SU-DHL-6 (cell line): ENCODE measurements at regions not wholly inside any gene's neighbourhood (a gene's known extent, or its start where the extent isn't known, plus 50 kb on each side); places are given as distances from the start of the nearest gene placed in this dataset.

Source experiments
- H2AFZ ChIP-seq: fragments of 200-600 bp; sonication (generic); 2 replicates; pipeline ENCODE4 v1.6.1; 2014; ENCODE audit warnings: low read depth, mild to moderate bottlenecking, moderate library complexity, mixed read lengths, antibody characterized with exemption, low read length; ENCODE audit not compliant: severe bottlenecking
- H3F3A ChIP-seq: fragments of 200-600 bp; shearing (Covaris generic); 2 replicates; pipeline ENCODE4 v1.6.0; 2016; ENCODE audit warnings: antibody characterized with exemption, mild to moderate bottlenecking; ENCODE audit not compliant: insufficient read depth
- H3K27ac ChIP-seq: fragments of 200-600 bp; sonication (generic); 2 replicates; pipeline ENCODE4 v1.5.1; 2016; ENCODE audit warnings: low read depth, mild to moderate bottlenecking, low read length, moderate library complexity, mixed read lengths
- H3K27me3 ChIP-seq: fragments of 200-600 bp; sonication (generic), shearing (Covaris generic); 2 replicates; pipeline ENCODE4 v1.6.0; 2014; ENCODE audit warnings: mild to moderate bottlenecking, low read length
- H3K36me3 ChIP-seq: fragments of 200-600 bp; sonication (generic); 2 replicates; pipeline ENCODE4 v1.6.1; 2014; ENCODE audit warnings: mild to moderate bottlenecking, low read length, mixed read lengths
- H3K4me2 ChIP-seq: fragments of 300-600, 200-600 bp; shearing (Covaris generic), sonication (generic); 2 replicates; pipeline ENCODE4 v1.6.0; 2014; ENCODE audit warnings: low read length, low read depth, mild to moderate bottlenecking; ENCODE audit not compliant: poor library complexity, severe bottlenecking
- H3K4me3 ChIP-seq: fragments of 200-600 bp; sonication (generic); 2 replicates; pipeline ENCODE4 v1.5.1; 2014; ENCODE audit warnings: antibody characterized with exemption, low read length, mild to moderate bottlenecking, mixed read lengths; ENCODE audit not compliant: insufficient read depth, poor library complexity, severe bottlenecking
- H3K79me2 ChIP-seq: fragments of 200-600 bp; sonication (generic); 2 replicates; pipeline ENCODE4 v1.6.1; 2014; ENCODE audit warnings: mild to moderate bottlenecking, low read length, moderate library complexity; ENCODE audit not compliant: insufficient read depth
- H3K9ac ChIP-seq: fragments of 200-600 bp; sonication (generic); 2 replicates; pipeline ENCODE4 v1.7.0; 2014; ENCODE audit warnings: mild to moderate bottlenecking, low read length
- H3K9me2 ChIP-seq: fragments of 200-600 bp; sonication (generic); replicated peaks from 2 replicates; pipeline ENCODE4 v1.6.1; 2014; ENCODE audit warnings: low read length; ENCODE audit not compliant: insufficient read depth
- H3K9me3 ChIP-seq: fragments of 200-600 bp; sonication (generic); 2 replicates; pipeline ENCODE4 v1.6.1; 2014; ENCODE audit warnings: low read length, mixed read lengths; ENCODE audit not compliant: insufficient read depth
- H4K20me1 ChIP-seq: fragments of 200-600 bp; sonication (generic); 2 replicates; pipeline ENCODE4 v1.6.1; 2014; ENCODE audit warnings: low read depth, mild to moderate bottlenecking, antibody characterized with exemption, low read length, moderate library complexity, mixed read lengths
- CTCF ChIP-seq: fragments of 200-600 bp; sonication (generic); IDR thresholded peaks from one replicate; pipeline ENCODE4 v1.5.1; 2017; ENCODE audit warnings: antibody characterized with exemption, mild to moderate bottlenecking, low read length, moderate library complexity; ENCODE audit not compliant: insufficient read depth, poor library complexity, severe bottlenecking
- EZH2phosphoT487 ChIP-seq: fragments of 200-600 bp; sonication (generic), shearing (Covaris generic); conservative IDR thresholded peaks from 2 replicates; pipeline ENCODE4 v1.6.1; 2018; ENCODE audit warnings: mild to moderate bottlenecking, antibody characterized with exemption, low read length, moderate library complexity, mixed read lengths

- Histone ChIP-seq H3K36me3 (no peaks in the 10 kb centered on the region), H3K9ac (no peak overlapping the region), H4K20me1 (no peaks in the 10 kb centered on the region), H2AFZ (no peak overlapping the region), H3K9me3 (no peaks in the 10 kb centered on the region), H3K4me3 (no peak overlapping the region), H3K9me2 (no peaks in the 10 kb centered on the region), H3K79me2 (no peaks in the 10 kb centered on the region), H3F3A (no peaks in the 10 kb centered on the region), H3K4me2 (no peak overlapping the region), H3K27me3 (no peaks in the 10 kb centered on the region), H3K27ac (no peak overlapping the region)
- no peak for TF ChIP-seq EZH2phosphoT487
- no peak for TF ChIP-seq CTCF
Observed at GRCh38 chr3:79887213-79887612, 119.4 kb upstream of the ROBO1 start.

GRCh38 chr3:79886204-79886603 lies 118.4 kb upstream of the ROBO1 start:
- no peaks in the 10 kb centered on the region for H3K9me2 ChIP-seq
- no peak overlapping the region for H3K9ac ChIP-seq
- no peak overlapping the region for H3K4me2 ChIP-seq
- no peaks in the 10 kb centered on the region for H3F3A ChIP-seq
- no peaks in the 10 kb centered on the region for H3K9me3 ChIP-seq
- no peak overlapping the region for H3K27ac ChIP-seq
- H3K79me2 ChIP-seq, result no peaks in the 10 kb centered on the region
- H3K36me3 ChIP-seq, result no peaks in the 10 kb centered on the region
- no peak overlapping the region for H2AFZ ChIP-seq
- H4K20me1 ChIP-seq, result no peaks in the 10 kb centered on the region
- no peaks in the 10 kb centered on the region for H3K27me3 ChIP-seq
- no peak for TF ChIP-seq EZH2phosphoT487
- no peak for TF ChIP-seq CTCF
- no peak overlapping the region for H3K4me3 ChIP-seq

GRCh38 chr3:79885407-79885806 lies 117.6 kb upstream of the ROBO1 start:
- Histone ChIP-seq H3F3A (no peaks in the 10 kb centered on the region), H2AFZ (no peak overlapping the region), H3K4me3 (no peak overlapping the region), H3K27me3 (no peaks in the 10 kb centered on the region), H3K36me3 (no peaks in the 10 kb centered on the region), H4K20me1 (no peaks in the 10 kb centered on the region), H3K79me2 (no peaks in the 10 kb centered on the region), H3K9ac (no peak overlapping the region), H3K4me2 (no peak overlapping the region), H3K9me3 (no peaks in the 10 kb centered on the region), H3K27ac (no peak overlapping the region), H3K9me2 (no peaks in the 10 kb centered on the region)
- TF ChIP-seq EZH2phosphoT487, result no peak
- no peak for TF ChIP-seq CTCF

GRCh38 chr3:79884354-79884753 lies 116.6 kb upstream of the ROBO1 start:
- no peaks in the 10 kb centered on the region for H3K9me3 ChIP-seq
- no peak overlapping the region for H3K4me3 ChIP-seq
- H4K20me1 ChIP-seq, result no peaks in the 10 kb centered on the region
- H3K79me2 ChIP-seq, result no peaks in the 10 kb centered on the region
- no peaks in the 10 kb centered on the region for H3K9me2 ChIP-seq
- no peaks in the 10 kb centered on the region for H3K27me3 ChIP-seq
- H3K27ac ChIP-seq, result no peak overlapping the region
- H2AFZ ChIP-seq, result no peak overlapping the region
- no peaks in the 10 kb centered on the region for H3K36me3 ChIP-seq
- H3K9ac ChIP-seq, result no peak overlapping the region
- TF ChIP-seq EZH2phosphoT487, result no peak
- TF ChIP-seq CTCF, result no peak
- no peaks in the 10 kb centered on the region for H3F3A ChIP-seq
- H3K4me2 ChIP-seq, result no peak overlapping the region
